Heart left ventricle (tissue), 13 donors: ENCODE measurements at regions not wholly inside any gene's neighbourhood (a gene's known extent, or its start where the extent isn't known, plus 50 kb on each side); places are given as distances from the start of the nearest gene placed in this dataset.

Experiments used
- POLR2A ChIP-seq, 2 donors: fragments of 450-650 bp; IDR thresholded peaks; one replicate each; pipeline ENCODE4 v1.6.1; 2017; ENCODE audit warnings: antibody characterized with exemption in 2 of 2, mild to moderate bottlenecking in 2 of 2, moderate library complexity in 2 of 2
- TF ChIP-seq, protein P1 (sequence below), 12 donors: fragments of 200-600 bp; sonication (generic) in 4 of 12; IDR thresholded peaks; one replicate each; pipeline versions ENCODE4 v1.5.0 to v1.8.0; 2018 to 2022; ENCODE audit warnings: antibody characterized with exemption in 12 of 12, mild to moderate bottlenecking in 5 of 12
- donor health status: ischemic (EF 13 %, LVEDD 7.1; RV severe dilation, severe dysfunction).
- donor health status: DM: no; HTN: yes; CAD: no.
- donor health status: DM: no; HTN: no; CAD: no.
- donor health status: ischemic (EF 25% LVEDD 6.9; RV normal size, moderate dysfunction).
- donor health status: ischemic (EF 25% LVEDD 5.7; RV mildly dilated, moderate dysfunction).
- donor health status: ischemic (EF 35%, LVEDD 5.7; RV mildly dilated, moderate dysfunction).
- donor health status: nonischemic (EF 11% LVEDD 7.7; RV severe dilation, severe dysfunction).
- donor health status: DM: yes; HTN: yes; CAD: no.
- donor health status: PGD.
- donor health status: ischemic (EF 29% LVEDD 5.4; RV normal size, mild dysfunction).
- donor health status: nonischemic (EF 23%, LVEDD 6.1; RV moderate dilation, normal function).

- TF ChIP-seq, protein P1, sequence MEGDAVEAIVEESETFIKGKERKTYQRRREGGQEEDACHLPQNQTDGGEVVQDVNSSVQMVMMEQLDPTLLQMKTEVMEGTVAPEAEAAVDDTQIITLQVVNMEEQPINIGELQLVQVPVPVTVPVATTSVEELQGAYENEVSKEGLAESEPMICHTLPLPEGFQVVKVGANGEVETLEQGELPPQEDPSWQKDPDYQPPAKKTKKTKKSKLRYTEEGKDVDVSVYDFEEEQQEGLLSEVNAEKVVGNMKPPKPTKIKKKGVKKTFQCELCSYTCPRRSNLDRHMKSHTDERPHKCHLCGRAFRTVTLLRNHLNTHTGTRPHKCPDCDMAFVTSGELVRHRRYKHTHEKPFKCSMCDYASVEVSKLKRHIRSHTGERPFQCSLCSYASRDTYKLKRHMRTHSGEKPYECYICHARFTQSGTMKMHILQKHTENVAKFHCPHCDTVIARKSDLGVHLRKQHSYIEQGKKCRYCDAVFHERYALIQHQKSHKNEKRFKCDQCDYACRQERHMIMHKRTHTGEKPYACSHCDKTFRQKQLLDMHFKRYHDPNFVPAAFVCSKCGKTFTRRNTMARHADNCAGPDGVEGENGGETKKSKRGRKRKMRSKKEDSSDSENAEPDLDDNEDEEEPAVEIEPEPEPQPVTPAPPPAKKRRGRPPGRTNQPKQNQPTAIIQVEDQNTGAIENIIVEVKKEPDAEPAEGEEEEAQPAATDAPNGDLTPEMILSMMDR (IDR thresholded peaks at IDR 0.05) = no peak
- TF ChIP-seq POLR2A (IDR thresholded peaks at IDR 0.05) = no peak
Measured at GRCh38 chr17:52710363-52710901, 551.9 kb upstream of the CA10 start.
